IMR-90 (cell line): ENCODE measurements at regions not wholly inside any gene's neighbourhood (a gene's known extent, or its start where the extent isn't known, plus 50 kb on each side); places are given as distances from the start of the nearest gene placed in this dataset.

Experiments
- ATAC-seq: fragments of 200-7000 bp; cut with Tn5 transposase; 2 replicates; pipeline ENCODE4 v1.9.1; 2020; ENCODE audit warnings: low read depth, mild to moderate bottlenecking, moderate library complexity
- BruUV-seq: library from RNA; stranded (reverse); fragments of 400-500 nt; replicated peaks from 2 replicates; lab custom pipeline; 2021; lab: Mats Ljungman, UMichigan
- CTCF ChIA-PET: fragments of 300-600 bp; formaldehyde crosslinking; extraction: SDS; loops from one replicate; lab custom pipeline; 2021; ENCODE audit warnings: antibody characterized with exemption; lab: Yijun Ruan, JAX
- POLR2A ChIA-PET: fragments of 300-600 bp; sonication (Branson Sonifier 250); formaldehyde crosslinking; loops from one replicate; lab custom pipeline; 2022; ENCODE audit warnings: antibody characterized with exemption; ENCODE audit not compliant: unreplicated experiment; lab: Charles Lee
- DNase-seq: peaks from one replicate; pipeline ENCODE4 v3.0.0; 2013
- H2AFZ ChIP-seq: replicated peaks from 2 replicates; pipeline ENCODE3; 2013; ENCODE audit warnings: low read length, mild to moderate bottlenecking; ENCODE audit not compliant: poor library complexity
- H2AK5ac ChIP-seq: 2 replicates; pipeline ENCODE4 v1.6.1; 2013; ENCODE audit warnings: low read depth, low read length, inconsistent platforms
- H2AK9ac ChIP-seq: replicated peaks from 2 replicates; pipeline ENCODE3; 2013; ENCODE audit warnings: mild to moderate bottlenecking, low read depth, low read length, moderate library complexity; ENCODE audit not compliant: poor library complexity
- H2BK120ac ChIP-seq: 2 replicates; pipeline ENCODE4 v1.6.1; 2013; ENCODE audit warnings: low read depth, low read length, inconsistent platforms
- H2BK15ac ChIP-seq: 3 replicates; pipeline ENCODE4 v1.6.1; 2013; ENCODE audit warnings: low read depth, low read length, inconsistent platforms
- H2BK20ac ChIP-seq: 2 replicates; pipeline ENCODE4 v1.6.1; 2013; ENCODE audit warnings: low read depth, mild to moderate bottlenecking, inconsistent platforms, low read length, moderate library complexity
- H2BK5ac ChIP-seq: 2 replicates; pipeline ENCODE4 v1.6.1; 2013; ENCODE audit warnings: mild to moderate bottlenecking, low read depth, low read length, inconsistent platforms; ENCODE audit not compliant: poor library complexity, severe bottlenecking
- H3K14ac ChIP-seq: replicated peaks from 2 replicates; pipeline ENCODE4 v1.6.1; 2013; ENCODE audit warnings: low read depth, low read length, inconsistent platforms
- H3K18ac ChIP-seq: 2 replicates; pipeline ENCODE4 v1.6.1; 2013; ENCODE audit warnings: low read depth, low read length, control low read depth
- H3K23ac ChIP-seq: 2 replicates; pipeline ENCODE4 v1.6.1; 2013; ENCODE audit warnings: low read depth, low read length, inconsistent platforms
- H3K27ac ChIP-seq: 2 replicates; pipeline ENCODE4 v1.5.1; 2013; ENCODE audit warnings: mild to moderate bottlenecking, control low read depth, low read length; ENCODE audit not compliant: insufficient read depth
- H3K27me3 ChIP-seq: 2 replicates; pipeline ENCODE4 v1.6.1; 2013; ENCODE audit warnings: low read length; ENCODE audit not compliant: control insufficient read depth, insufficient read depth
- H3K36me3 ChIP-seq: 2 replicates; pipeline ENCODE4 v1.6.1; 2013; ENCODE audit warnings: low read length, mixed read lengths; ENCODE audit not compliant: control insufficient read depth, insufficient read depth
- H3K4ac ChIP-seq: 2 replicates; pipeline ENCODE4 v1.6.1; 2013; ENCODE audit warnings: low read depth, low read length, inconsistent platforms
- H3K4me1 ChIP-seq: 2 replicates; pipeline ENCODE4 v1.6.1; 2013; ENCODE audit warnings: low read length, mixed read lengths; ENCODE audit not compliant: control insufficient read depth, insufficient read depth
- H3K4me2 ChIP-seq: 2 replicates; pipeline ENCODE4 v1.6.1; 2013; ENCODE audit warnings: low read depth, mild to moderate bottlenecking, control low read depth, low read length, moderate library complexity
- H3K4me3 ChIP-seq: 2 replicates; pipeline ENCODE4 v1.5.1; 2013; ENCODE audit warnings: low read depth, mild to moderate bottlenecking, control low read depth, low read length, moderate library complexity; ENCODE audit not compliant: insufficient read depth
- H3K56ac ChIP-seq: 2 replicates; pipeline ENCODE4 v1.6.1; 2013; ENCODE audit warnings: low read length, inconsistent platforms; ENCODE audit not compliant: insufficient read depth; ENCODE audit errors: extremely low read depth
- H3K79me1 ChIP-seq, 2 experiments: 2 replicates each; pipeline ENCODE4 v1.6.1; 2013; ENCODE audit warnings: low read length in 2 of 2, inconsistent platforms in 1 of 2, low read depth in 1 of 2
- H3K9ac ChIP-seq: 2 replicates; pipeline ENCODE4 v1.6.1; 2013; ENCODE audit warnings: low read depth, low read length, control low read depth
- H3K9me1 ChIP-seq: 2 replicates; pipeline ENCODE4 v1.6.1; 2013; ENCODE audit warnings: low read length, inconsistent platforms; ENCODE audit not compliant: insufficient read depth
- H3K9me3 ChIP-seq: 2 replicates; pipeline ENCODE4 v1.6.1; 2013; ENCODE audit warnings: low read length; ENCODE audit not compliant: control insufficient read depth, insufficient read depth
- H4K20me1 ChIP-seq: 2 replicates; pipeline ENCODE4 v1.6.1; 2013; ENCODE audit warnings: low read length, inconsistent platforms; ENCODE audit not compliant: insufficient read depth
- H4K5ac ChIP-seq: 2 replicates; pipeline ENCODE4 v1.6.1; 2013; ENCODE audit warnings: mild to moderate bottlenecking, low read depth, low read length, control low read depth
- H4K8ac ChIP-seq, 2 experiments: 2 replicates each; pipeline ENCODE4 v1.6.1; 2013; ENCODE audit warnings: low read depth in 2 of 2, low read length in 2 of 2, control low read depth in 1 of 2, inconsistent platforms in 1 of 2
- H4K91ac ChIP-seq: 2 replicates; pipeline ENCODE4 v1.6.1; 2013; ENCODE audit warnings: low read depth, low read length, inconsistent platforms; ENCODE audit not compliant: insufficient read depth
- BHLHE40 ChIP-seq: fragments of 150-350 bp; IDR thresholded peaks from 2 replicates; pipeline ENCODE4 v1.6.1; 2016; ENCODE audit warnings: mild to moderate bottlenecking, low read depth, low read length
- CEBPB ChIP-seq: IDR thresholded peaks from 2 replicates; pipeline ENCODE4 v1.6.1; 2012; ENCODE audit warnings: low read depth, low read length, improper control_type of control experiment
- CHD1 ChIP-seq: IDR thresholded peaks from 2 replicates; pipeline ENCODE4 v1.6.1; 2012; ENCODE audit warnings: low read depth, low read length, improper control_type of control experiment
- CTCF ChIP-seq: conservative IDR thresholded peaks from 2 replicates; pipeline ENCODE4 v1.5.1; 2012; ENCODE audit warnings: mild to moderate bottlenecking, low read depth, low read length, improper control_type of control experiment
- ELK1 ChIP-seq: fragments of 150-350 bp; IDR thresholded peaks from 2 replicates; pipeline ENCODE4 v1.6.1; 2016; ENCODE audit warnings: low read depth, mild to moderate bottlenecking, low read length, moderate library complexity, borderline replicate concordance
- FOS ChIP-seq: fragments of 150-350 bp; IDR thresholded peaks from 2 replicates; pipeline ENCODE4 v1.6.1; 2016; ENCODE audit warnings: low read depth, low read length
- MAFK ChIP-seq: IDR thresholded peaks from 2 replicates; pipeline ENCODE4 v1.6.1; 2012; ENCODE audit warnings: low read depth, low read length, improper control_type of control experiment
- MAZ ChIP-seq: IDR thresholded peaks from 2 replicates; pipeline ENCODE4 v1.6.1; 2012; ENCODE audit warnings: low read depth, mild to moderate bottlenecking, low read length, improper control_type of control experiment, moderate library complexity, borderline replicate concordance
- MXI1 ChIP-seq: IDR thresholded peaks from 2 replicates; pipeline ENCODE4 v1.6.1; 2012; ENCODE audit warnings: low read depth, mild to moderate bottlenecking, low read length, moderate library complexity, borderline replicate concordance
- NFE2L2 ChIP-seq: fragments of 150-350 bp; IDR thresholded peaks from 2 replicates; pipeline ENCODE4 v1.6.1; 2016; ENCODE audit warnings: low read depth, mild to moderate bottlenecking, low read length
- POLR2A ChIP-seq: IDR thresholded peaks from 2 replicates; pipeline ENCODE4 v1.6.1; 2012; ENCODE audit warnings: mild to moderate bottlenecking, low read depth, low read length
- RAD21 ChIP-seq: IDR thresholded peaks from 2 replicates; pipeline ENCODE4 v1.6.1; 2012; ENCODE audit warnings: low read length, improper control_type of control experiment
- RCOR1 ChIP-seq: IDR thresholded peaks from 2 replicates; pipeline ENCODE4 v1.6.1; 2012; ENCODE audit warnings: mild to moderate bottlenecking, low read length, improper control_type of control experiment; ENCODE audit not compliant: insufficient replicate concordance
- RFX5 ChIP-seq: IDR thresholded peaks from 2 replicates; pipeline ENCODE4 v1.8.0; 2012; ENCODE audit warnings: low read depth, mild to moderate bottlenecking, low read length, moderate library complexity
- SMC3 ChIP-seq: fragments of 150-350 bp; IDR thresholded peaks from 2 replicates; pipeline ENCODE4 v1.6.1; 2016; ENCODE audit warnings: low read depth, mild to moderate bottlenecking, antibody characterized with exemption, low read length, moderate library complexity
- USF2 ChIP-seq: fragments of 150-350 bp; IDR thresholded peaks from 2 replicates; pipeline ENCODE4 v1.6.1; 2017; ENCODE audit warnings: mild to moderate bottlenecking, antibody characterized with exemption, low read length, low read depth
- WGBS, 2 experiments: methylation state at CpG; one replicate each; pipeline versions ENCODE4 v1.1.5 to v1.1.7; 2013; ENCODE audit warnings: missing lambda C conversion rate in 2 of 2; ENCODE audit not compliant: insufficient read length in 1 of 2; ENCODE audit errors: extremely low coverage in 2 of 2; 5-methylcytosine and 5-hydroxymethylcytosine counted together
- dilution Hi-C: fragments of 300-500 bp; cut with HindIII; formaldehyde crosslinking; loops from one replicate; pipeline ENCODE4 v1.14.3; 2018; ENCODE audit warnings: low sequenced_read_pairs; ENCODE audit not compliant: unreplicated experiment
- in situ Hi-C: fragments of 300-500 bp; cut with MboI; formaldehyde crosslinking; loops from 3 replicates; pipeline ENCODE4 v1.14.3; 2019; ENCODE audit warnings: low sequenced_read_pairs, inconsistent platforms, mixed read lengths
- intact Hi-C: fragments of 100-400 bp; cut with micrococcal nuclease; formaldehyde crosslinking; loops from 2 replicates; pipeline ENCODE4 v1.10.0; 2022

GRCh38 chr2:8232871-8233270 lies 449.0 kb upstream of the ID2 start:
- no TSS peak for BruUV-seq
- ChIA-PET CTCF (no interaction called here), POLR2A (no interaction called here)
- no peak overlapping the region for H3K4ac ChIP-seq
- H4K5ac ChIP-seq, result no peak overlapping the region
- H4K20me1 ChIP-seq, result no peaks in the 10 kb centered on the region
- H4K91ac ChIP-seq, result no peak overlapping the region
- H2BK20ac ChIP-seq, result no peak overlapping the region
- no peaks in the 10 kb centered on the region for H3K9me1 ChIP-seq
- peaks cover 3% of the 10 kb centered on the region; the same call in 1 of the 2 replicates for H3K4me1 ChIP-seq
- peaks cover 5% of the 10 kb centered on the region; the same call in 1 of the 2 replicates for H3K27me3 ChIP-seq
- no peak overlapping the region for H2BK5ac ChIP-seq
- no peaks in the 10 kb centered on the region for H3K79me1 ChIP-seq
- H2AK9ac ChIP-seq, result no peak overlapping the region
- in situ Hi-C loops (no loop called here), intact Hi-C loops (no loop called here), dilution Hi-C loops (no loop called here)
- no peak overlapping the region for H3K23ac ChIP-seq
- no peak overlapping the region for H2AFZ ChIP-seq
- no peak overlapping the region for H3K56ac ChIP-seq
- H3K27ac ChIP-seq, result no peak overlapping the region
- TF ChIP-seq RFX5, result no peak
- TF ChIP-seq CTCF, result no peak
- TF ChIP-seq RAD21, result no peak
- no peak for TF ChIP-seq CEBPB
- no peak for TF ChIP-seq MXI1
- no peak for TF ChIP-seq SMC3
- TF ChIP-seq MAZ, result no peak
- TF ChIP-seq POLR2A, result no peak
- TF ChIP-seq NFE2L2, result no peak
- no peak for TF ChIP-seq CHD1
- no peak for TF ChIP-seq USF2
- no peak for TF ChIP-seq BHLHE40
- TF ChIP-seq FOS, result no peak
- TF ChIP-seq MAFK, result no peak
- TF ChIP-seq ELK1, result no peak
- no peak for TF ChIP-seq RCOR1
- DNase-seq (no peak), ATAC-seq (no peak)
- no CpG with 5 or more reads among the region's 1 CpG for WGBS, 2 experiments
- H3K9ac ChIP-seq, result no peak overlapping the region
- no peak overlapping the region for H2AK5ac ChIP-seq
- no peak overlapping the region for H4K8ac ChIP-seq
- H3K14ac ChIP-seq, result no peak overlapping the region
- no peak overlapping the region for H3K18ac ChIP-seq
- H3K9me3 ChIP-seq, result no peaks in the 10 kb centered on the region
- H2BK15ac ChIP-seq, result no peak overlapping the region
- H3K36me3 ChIP-seq, result no peaks in the 10 kb centered on the region
- H2BK120ac ChIP-seq, result no peak overlapping the region
- H3K4me3 ChIP-seq, result no peak overlapping the region
- no peak overlapping the region for H3K4me2 ChIP-seq
